CD14-positive monocyte (primary cell): ENCODE measurements at regions not wholly inside any gene's neighbourhood (a gene's known extent, or its start where the extent isn't known, plus 50 kb on each side); places are given as distances from the start of the nearest gene placed in this dataset.

Experiments used
- DNase-seq, 3 donors: peaks; one replicate each; pipeline ENCODE4 v3.0.0-alpha.2; 2011 to 2022
- H2AFZ ChIP-seq: 2 replicates; pipeline ENCODE4 v1.6.0; 2012; ENCODE audit warnings: mild to moderate bottlenecking, low read depth, low read length, inconsistent platforms; ENCODE audit not compliant: insufficient read depth, poor library complexity, severe bottlenecking
- H3K27ac ChIP-seq, 2 donors: 1 replicate in 1 of 2; 2 replicates in 1 of 2; pipeline ENCODE4 v1.5.1; 2012 to 2013; ENCODE audit warnings: low read length in 2 of 2, control low read depth in 1 of 2, inconsistent platforms in 1 of 2, low read depth in 1 of 2, mild to moderate bottlenecking in 1 of 2
- H3K27me3 ChIP-seq, 2 donors: one replicate each; pipeline versions ENCODE4 v1.6.0 to v1.6.1; 2011 to 2013; ENCODE audit warnings: low read length in 2 of 2; ENCODE audit not compliant: control insufficient read depth in 2 of 2, insufficient read depth in 2 of 2
- H3K36me3 ChIP-seq, 2 donors: replicated peaks in 1 of 2; 1 replicate in 1 of 2; 2 replicates in 1 of 2; pipeline versions ENCODE4 v1.5.1 to v1.6.1; 2012 to 2013; ENCODE audit warnings: low read length in 2 of 2, control low read depth in 1 of 2, inconsistent platforms in 1 of 2, mild to moderate bottlenecking in 1 of 2; ENCODE audit not compliant: insufficient read depth in 2 of 2, control insufficient read depth in 1 of 2
- H3K4me1 ChIP-seq, 2 donors: 1 replicate in 1 of 2; 2 replicates in 1 of 2; pipeline versions ENCODE4 v1.5.1 to v1.6.1; 2012 to 2013; ENCODE audit warnings: low read length in 2 of 2, control low read depth in 1 of 2, inconsistent platforms in 1 of 2, mild to moderate bottlenecking in 1 of 2, moderate library complexity in 1 of 2; ENCODE audit not compliant: insufficient read depth in 2 of 2, control insufficient read depth in 1 of 2
- H3K4me2 ChIP-seq: replicated peaks from 2 replicates; pipeline ENCODE3; 2012; ENCODE audit warnings: low read length, moderate library complexity, mild to moderate bottlenecking; ENCODE audit not compliant: poor library complexity, severe bottlenecking; ENCODE audit errors: extremely low read depth
- H3K4me3 ChIP-seq, 3 experiments: fragments of 200-600 bp in 1 of 3; sonication (generic) in 1 of 3; replicated peaks in 1 of 3; 1 replicate in 2 of 3; 2 replicates in 1 of 3; pipeline ENCODE4 v1.5.1; 2011 to 2013; ENCODE audit warnings: low read length in 3 of 3, mild to moderate bottlenecking in 3 of 3, control low read depth in 2 of 3, low read depth in 2 of 3, inconsistent platforms in 1 of 3, moderate library complexity in 1 of 3
- H3K79me2 ChIP-seq: 2 replicates; pipeline ENCODE4 v1.6.0; 2012; ENCODE audit warnings: mild to moderate bottlenecking, control low read depth, inconsistent platforms, low read length, moderate library complexity; ENCODE audit not compliant: insufficient read depth
- H3K9ac ChIP-seq: 2 replicates; pipeline ENCODE4 v1.6.0; 2017; ENCODE audit warnings: low read length, mild to moderate bottlenecking; ENCODE audit not compliant: insufficient read depth, poor library complexity, severe bottlenecking
- H3K9me3 ChIP-seq, 2 donors: replicated peaks in 1 of 2; 1 replicate in 1 of 2; 2 replicates in 1 of 2; pipeline versions ENCODE4 v1.5.1 to v1.6.1; 2012 to 2013; ENCODE audit warnings: low read length in 2 of 2, control low read depth in 1 of 2; ENCODE audit not compliant: control insufficient read depth in 1 of 2, insufficient read depth in 1 of 2
- H4K20me1 ChIP-seq: 2 replicates; pipeline ENCODE4 v1.6.0; 2012; ENCODE audit warnings: mild to moderate bottlenecking, low read length, control low read depth, moderate library complexity; ENCODE audit not compliant: insufficient read depth
- H3K27ac Mint-ChIP-seq, 7 donors: one replicate each; pipeline ENCODE4 v1.8.0; 2020; ENCODE audit warnings: mild to moderate bottlenecking in 7 of 7, mixed read lengths in 7 of 7, moderate library complexity in 6 of 7, inconsistent platforms in 2 of 7
- H3K27me3 Mint-ChIP-seq, 3 donors: one replicate each; pipeline ENCODE4 v1.8.0; 2021 to 2022; ENCODE audit warnings: low read depth in 3 of 3, mild to moderate bottlenecking in 3 of 3, mixed read lengths in 3 of 3, moderate library complexity in 3 of 3, inconsistent platforms in 1 of 3
- H3K36me3 Mint-ChIP-seq, 2 donors: one replicate each; pipeline ENCODE4 v1.8.0; 2020; ENCODE audit warnings: mixed read lengths in 2 of 2, inconsistent platforms in 1 of 2, mild to moderate bottlenecking in 1 of 2
- H3K4me1 Mint-ChIP-seq: one replicate; pipeline ENCODE4 v1.8.0; 2020; ENCODE audit warnings: mild to moderate bottlenecking, mixed read lengths
- H3K4me3 Mint-ChIP-seq, 2 donors: one replicate each; pipeline ENCODE4 v1.8.0; 2020; ENCODE audit warnings: mild to moderate bottlenecking in 2 of 2, mixed read lengths in 2 of 2, moderate library complexity in 1 of 2
- H3K9me3 Mint-ChIP-seq, 7 donors: one replicate each; pipeline ENCODE4 v1.8.0; 2020 to 2022; ENCODE audit warnings: mixed read lengths in 7 of 7, mild to moderate bottlenecking in 6 of 7, moderate library complexity in 6 of 7, inconsistent platforms in 2 of 7
- WGBS: methylation state at CpG from one replicate; pipeline ENCODE4 v1.1.5; 2013; ENCODE audit warnings: missing lambda C conversion rate; ENCODE audit not compliant: insufficient coverage; 5-methylcytosine and 5-hydroxymethylcytosine counted together
- intact Hi-C, 2 donors: fragments of 100-400 bp; cut with micrococcal nuclease; formaldehyde crosslinking; loops; one replicate each; pipeline versions ENCODE4 v1.15.0 to v1.15.1; 2023
- TF ChIP-seq, protein P1 (sequence below): fragments of 200-600 bp; IDR thresholded peaks from one replicate; pipeline ENCODE4 v1.8.0; 2022; ENCODE audit warnings: antibody characterized with exemption, mild to moderate bottlenecking

DNA sequence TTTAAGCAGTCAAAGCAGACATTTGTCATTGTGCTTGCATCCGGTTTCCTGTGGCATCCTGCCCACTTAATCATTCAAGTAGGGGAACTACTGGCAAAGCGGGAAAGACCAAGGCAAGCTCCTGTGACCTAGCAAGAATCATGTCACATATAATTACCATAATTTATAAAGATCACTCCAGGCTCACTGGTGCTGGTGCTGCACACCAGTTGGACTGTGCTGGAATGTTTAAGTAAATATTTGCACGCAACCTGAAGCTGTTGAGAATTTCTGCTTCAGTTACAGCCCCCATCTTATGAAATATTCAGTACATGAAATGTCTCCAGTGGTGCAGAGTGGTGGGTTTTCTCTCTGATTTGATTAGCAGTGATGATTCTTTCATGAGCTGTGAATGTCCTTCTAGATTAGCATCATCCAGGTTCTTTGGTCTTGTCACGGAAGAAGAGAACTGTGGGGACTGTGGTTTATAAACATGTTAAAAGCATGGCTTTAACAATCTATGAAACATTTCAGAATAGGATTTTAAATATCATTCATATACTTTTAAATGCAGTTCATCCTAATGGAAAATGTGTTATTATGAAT lies 621.3 kb upstream of the EPHA6 start:
- 65% methylated on average over 2 of the region's 4 CpGs for WGBS
- no peak overlapping the region for H2AFZ ChIP-seq
- TF ChIP-seq, protein P1, sequence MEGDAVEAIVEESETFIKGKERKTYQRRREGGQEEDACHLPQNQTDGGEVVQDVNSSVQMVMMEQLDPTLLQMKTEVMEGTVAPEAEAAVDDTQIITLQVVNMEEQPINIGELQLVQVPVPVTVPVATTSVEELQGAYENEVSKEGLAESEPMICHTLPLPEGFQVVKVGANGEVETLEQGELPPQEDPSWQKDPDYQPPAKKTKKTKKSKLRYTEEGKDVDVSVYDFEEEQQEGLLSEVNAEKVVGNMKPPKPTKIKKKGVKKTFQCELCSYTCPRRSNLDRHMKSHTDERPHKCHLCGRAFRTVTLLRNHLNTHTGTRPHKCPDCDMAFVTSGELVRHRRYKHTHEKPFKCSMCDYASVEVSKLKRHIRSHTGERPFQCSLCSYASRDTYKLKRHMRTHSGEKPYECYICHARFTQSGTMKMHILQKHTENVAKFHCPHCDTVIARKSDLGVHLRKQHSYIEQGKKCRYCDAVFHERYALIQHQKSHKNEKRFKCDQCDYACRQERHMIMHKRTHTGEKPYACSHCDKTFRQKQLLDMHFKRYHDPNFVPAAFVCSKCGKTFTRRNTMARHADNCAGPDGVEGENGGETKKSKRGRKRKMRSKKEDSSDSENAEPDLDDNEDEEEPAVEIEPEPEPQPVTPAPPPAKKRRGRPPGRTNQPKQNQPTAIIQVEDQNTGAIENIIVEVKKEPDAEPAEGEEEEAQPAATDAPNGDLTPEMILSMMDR = no peak
- H3K4me1 Mint-ChIP-seq = no peaks in the 10 kb centered on the region
- intact Hi-C loops = no loop called here
- H3K4me1 ChIP-seq = no peaks in the 10 kb centered on the region
- no peaks in the 10 kb centered on the region for H3K79me2 ChIP-seq
- H3K27ac Mint-ChIP-seq = no peak overlapping the region
- H3K27me3 Mint-ChIP-seq = no peaks in the 10 kb centered on the region
- no peak overlapping the region for H3K4me3 ChIP-seq
- no peaks in the 10 kb centered on the region for H4K20me1 ChIP-seq
- no peaks in the 10 kb centered on the region for H3K27me3 ChIP-seq
- H3K36me3 ChIP-seq = no peaks in the 10 kb centered on the region
- H3K9me3 ChIP-seq = peaks cover 5 to 10% of the 10 kb centered on the region in 2 donors
- H3K4me3 Mint-ChIP-seq = no peak overlapping the region
- DNase-seq = no peak
- peaks cover 0 to 2% (median 0%) of the 10 kb centered on the region in 7 donors for H3K9me3 Mint-ChIP-seq
- no peak overlapping the region for H3K9ac ChIP-seq
- no peak overlapping the region for H3K4me2 ChIP-seq
- H3K27ac ChIP-seq = no peak overlapping the region
- H3K36me3 Mint-ChIP-seq = no peaks in the 10 kb centered on the region

DNA sequence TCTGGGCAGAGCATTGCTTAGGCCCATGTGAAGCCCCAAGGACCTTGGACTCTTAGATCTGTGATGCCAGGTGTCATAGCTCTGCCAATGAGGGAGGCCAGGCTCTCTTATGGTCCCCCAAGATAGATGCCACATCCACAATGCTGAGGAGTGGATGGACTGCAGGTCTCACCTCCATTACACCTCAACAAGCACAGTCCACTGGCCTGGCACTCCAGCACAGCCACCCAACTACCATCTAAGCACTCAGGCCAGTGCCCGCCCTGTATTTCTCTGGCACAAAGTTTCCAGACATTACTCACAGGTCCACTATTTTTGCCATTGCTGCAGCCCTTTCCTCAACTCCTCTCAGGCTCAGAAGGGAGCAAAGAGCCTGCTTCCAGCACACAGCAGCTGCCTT lies 613.5 kb upstream of the EPHA6 start:
- Histone ChIP-seq H4K20me1 (no peaks in the 10 kb centered on the region), H3K27ac (no peak overlapping the region), H3K4me3 (no peak overlapping the region), H3K4me1 (no peaks in the 10 kb centered on the region), H3K4me2 (no peak overlapping the region), H2AFZ (no peak overlapping the region), H3K36me3 (no peaks in the 10 kb centered on the region), H3K27me3 (no peaks in the 10 kb centered on the region), H3K79me2 (no peaks in the 10 kb centered on the region), H3K9me3 (peaks cover 19 to 24% of the 10 kb centered on the region in 2 donors), H3K9ac (no peak overlapping the region)
- 83% methylated on average over 1 of the region's 1 CpG for WGBS
- H3K36me3 Mint-ChIP-seq = no peaks in the 10 kb centered on the region
- no peak overlapping the region for H3K27ac Mint-ChIP-seq
- no peaks in the 10 kb centered on the region for H3K4me1 Mint-ChIP-seq
- no peak overlapping the region for H3K4me3 Mint-ChIP-seq
- TF ChIP-seq, protein P1 = no peak
- DNase-seq = no peak
- peaks cover 1 to 14% (median 10%) of the 10 kb centered on the region in 7 donors for H3K9me3 Mint-ChIP-seq
- H3K27me3 Mint-ChIP-seq = peaks cover 0 to 2% (median 2%) of the 10 kb centered on the region in 3 donors
- intact Hi-C loops = no loop called here
